Fibroblast of skin of left quadriceps (primary cell): ENCODE measurements at regions not wholly inside any gene's neighbourhood (a gene's known extent, or its start where the extent isn't known, plus 50 kb on each side); places are given as distances from the start of the nearest gene placed in this dataset.
"Not testable (repeated sequence)": the region's sequence is repeated elsewhere in the genome, so short reads cannot be mapped to it uniquely, and the experiment has no call there.

Source experiments
- DNase-seq, 2 experiments: peaks; one replicate each; pipeline ENCODE4 v3.0.0-alpha.2; 2013; ENCODE audit warnings: low read depth in 2 of 2

GRCh38 chr10:53079283-53079682 lies 306.7 kb upstream of the MBL2 start:
- DNase-seq, result peak in 1 of 2 experiments; percentile 1

- DNase-seq, result no peak
Measured at GRCh38 chr10:53076948-53077347, 304.4 kb upstream of the MBL2 start.

GRCh38 chr10:53075469-53075868 lies 302.9 kb upstream of the MBL2 start:
- DNase-seq, result no peak

GRCh38 chr10:53072144-53072543 lies 299.6 kb upstream of the MBL2 start:
- no peak for DNase-seq

- no peak for DNase-seq
Measured at GRCh38 chr10:53071505-53072125, 299.0 kb upstream of the MBL2 start.

GRCh38 chr10:53069013-53069412 lies 296.4 kb upstream of the MBL2 start:
- no peak for DNase-seq

GRCh38 chr10:53064614-53065013 lies 292.0 kb upstream of the MBL2 start:
- DNase-seq, result no peak

GRCh38 chr10:53063805-53064204 lies 291.2 kb upstream of the MBL2 start:
- no peak for DNase-seq

- no peak for DNase-seq
Measured at GRCh38 chr10:53052521-53053164, 280.1 kb upstream of the MBL2 start.

GRCh38 chr10:53045315-53045714 lies 272.7 kb upstream of the MBL2 start:
- no peak for DNase-seq

GRCh38 chr10:53035823-53036222 lies 263.2 kb upstream of the MBL2 start:
- not testable (repeated sequence) for DNase-seq

- DNase-seq, result no peak
Measured at GRCh38 chr10:53033396-53033795, 260.8 kb upstream of the MBL2 start.

- DNase-seq, result peak; percentile 30 to 31
Measured at GRCh38 chr10:53029872-53030849, 257.6 kb upstream of the MBL2 start.

- no peak for DNase-seq
Measured at GRCh38 chr10:53029449-53029848, 256.9 kb upstream of the MBL2 start.

- DNase-seq, result not testable (repeated sequence)
Measured at GRCh38 chr10:53025765-53026164, 253.2 kb upstream of the MBL2 start.

- DNase-seq, result no peak
Measured at GRCh38 chr10:53025172-53025711, 252.7 kb upstream of the MBL2 start.

- no peak for DNase-seq
Measured at GRCh38 chr10:53023411-53023810, 250.8 kb upstream of the MBL2 start.

GRCh38 chr10:53022611-53023088 lies 250.1 kb upstream of the MBL2 start:
- DNase-seq, result no peak

GRCh38 chr10:53013201-53013810 lies 240.7 kb upstream of the MBL2 start:
- no peak for DNase-seq

- DNase-seq, result no peak
Measured at GRCh38 chr10:53009961-53010907, 237.7 kb upstream of the MBL2 start.

GRCh38 chr10:53007527-53007842 lies 234.9 kb upstream of the MBL2 start:
- no peak for DNase-seq
